Effector CD4-positive, alpha-beta T cell (primary cell): ENCODE measurements at regions not wholly inside any gene's neighbourhood (a gene's known extent, or its start where the extent isn't known, plus 50 kb on each side); places are given as distances from the start of the nearest gene placed in this dataset.

Experiments used
- DNase-seq: peaks from one replicate; pipeline ENCODE4 v3.0.0-alpha.2; 2020

DNA sequence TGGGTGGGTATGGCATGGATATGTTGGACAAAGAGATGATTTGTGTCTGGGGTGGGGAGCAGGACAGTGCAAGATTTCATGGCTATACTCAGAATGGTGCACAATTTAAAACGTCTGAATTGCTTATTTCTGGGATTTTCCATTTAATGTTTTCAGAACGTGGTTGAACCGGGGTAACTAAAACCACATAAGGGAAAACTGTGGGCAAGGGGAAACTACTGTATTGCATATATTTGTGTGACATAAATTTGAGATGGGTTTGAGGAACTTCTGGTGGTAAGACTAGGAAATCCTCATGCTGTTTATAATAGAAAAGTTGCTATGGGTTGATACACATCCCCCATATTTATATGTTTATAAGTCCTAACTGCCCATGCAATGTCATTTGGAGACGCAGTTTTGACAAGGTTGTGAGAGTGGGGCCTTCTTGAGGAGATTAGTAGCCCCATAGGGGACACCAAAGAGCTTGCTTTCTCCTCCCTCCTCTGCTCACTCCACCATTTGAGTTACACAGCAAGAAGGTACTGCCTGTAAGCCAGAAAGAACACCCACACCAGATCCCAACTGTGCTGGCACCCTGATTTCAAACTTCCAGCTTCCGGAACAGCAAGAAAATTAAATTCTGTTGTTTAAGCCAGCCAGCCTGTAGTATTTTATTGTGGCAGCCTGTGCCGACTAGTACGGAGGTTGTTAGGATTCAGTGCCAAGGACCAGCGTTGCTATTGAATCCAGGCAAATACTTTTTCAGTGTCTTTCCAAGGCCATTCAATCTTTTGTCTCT lies 2118.9 kb downstream of the MAT2B start:
- DNase-seq: no peak

GRCh38 chr5:165626161-165626560 lies 2120.7 kb downstream of the MAT2B start:
- DNase-seq: no peak

DNA sequence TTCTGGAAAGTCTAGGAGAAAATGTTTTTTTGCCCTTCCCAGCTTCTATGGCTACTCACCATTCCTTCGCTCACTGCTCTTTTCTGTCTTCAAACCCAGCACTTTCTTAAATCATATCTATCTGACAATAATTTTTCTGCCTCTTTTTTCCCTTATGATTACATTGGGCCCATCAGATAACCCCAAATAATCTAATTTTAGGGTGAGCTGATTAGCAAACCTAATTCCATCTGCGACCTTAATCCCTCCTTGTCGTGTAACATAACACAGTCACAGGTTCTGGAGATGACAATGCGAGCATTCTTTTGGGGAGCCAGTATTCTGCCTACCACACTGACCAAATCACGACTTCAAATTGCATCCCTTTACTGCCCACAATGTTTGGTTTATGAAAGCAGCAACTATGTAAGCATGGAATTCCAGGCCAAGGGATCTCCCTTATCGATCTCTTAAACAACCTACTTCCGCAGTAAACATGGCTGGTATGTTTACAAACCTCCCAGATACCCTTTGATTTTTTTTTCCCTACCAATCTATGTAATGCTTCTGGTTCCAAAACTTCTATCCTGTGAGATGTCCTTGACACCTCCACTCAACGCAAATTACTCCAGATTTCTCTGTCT lies 2122.2 kb downstream of the MAT2B start:
- no peak for DNase-seq

DNA sequence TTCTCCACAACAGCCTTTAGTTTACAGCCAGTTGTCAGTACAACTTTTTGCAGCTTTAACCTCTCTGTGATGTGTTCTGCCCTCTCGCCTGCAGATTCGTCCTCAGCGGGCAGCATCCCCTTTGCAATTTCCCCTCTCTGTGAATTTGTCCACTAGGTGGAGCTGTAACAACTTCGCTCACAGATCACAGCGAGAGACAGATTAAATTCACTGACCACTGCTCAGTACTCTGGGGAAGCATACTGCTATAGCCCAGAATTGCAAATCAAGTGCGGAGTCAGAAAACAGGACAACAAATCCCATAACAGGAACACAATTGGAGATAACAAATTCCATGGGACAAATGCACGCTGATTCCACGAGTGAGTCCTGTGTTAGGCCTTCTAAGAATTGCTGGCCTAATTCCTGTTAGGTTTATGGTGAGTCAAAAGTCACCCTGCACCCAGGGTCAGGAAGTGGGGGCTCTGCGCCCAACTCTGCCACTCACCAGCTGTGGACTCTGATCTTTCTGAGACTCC lies 2124.9 kb downstream of the MAT2B start:
- no peak for DNase-seq

GRCh38 chr5:165631235-165631634 lies 2125.8 kb downstream of the MAT2B start:
- DNase-seq: no peak

- DNase-seq: no peak
Measured at GRCh38 chr5:165642366-165642765, 2136.9 kb downstream of the MAT2B start.

DNA sequence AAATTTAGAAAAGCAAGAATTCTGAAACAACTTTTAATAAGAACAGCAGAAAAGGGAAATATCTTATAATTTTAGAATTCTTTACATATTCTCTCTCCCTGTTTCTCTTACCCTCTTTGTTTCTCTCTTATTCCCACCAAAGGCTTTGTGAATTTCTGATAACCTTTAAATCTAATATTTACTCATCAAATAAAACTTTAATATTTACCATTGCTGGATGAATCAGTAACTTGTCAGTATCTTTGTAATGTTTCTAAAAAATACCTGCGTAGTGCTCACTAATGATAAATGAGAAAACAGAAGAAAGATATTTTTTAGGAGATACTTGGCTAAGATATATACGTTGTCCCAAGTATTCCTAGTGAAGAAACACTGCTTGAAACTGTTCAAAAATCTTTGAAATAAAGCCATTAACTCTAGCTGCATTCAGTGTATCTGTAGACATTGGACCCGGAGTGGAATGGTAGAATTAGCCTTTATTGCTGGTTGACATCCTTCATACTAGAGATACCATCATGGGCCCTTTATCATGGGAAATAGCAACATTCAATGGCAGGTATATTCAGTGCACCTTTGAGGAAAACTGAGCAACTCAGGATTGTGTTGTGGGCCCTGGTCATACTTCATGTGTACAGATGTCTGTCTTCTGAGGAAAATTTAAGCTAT lies 2160.4 kb downstream of the MAT2B start:
- no peak for DNase-seq

GRCh38 chr5:165673499-165673898 lies 2168.1 kb downstream of the MAT2B start:
- no peak for DNase-seq

GRCh38 chr5:165695796-165696195 lies 2190.4 kb downstream of the MAT2B start:
- no peak for DNase-seq

GRCh38 chr5:165705960-165706359 lies 2200.5 kb downstream of the MAT2B start:
- no peak for DNase-seq

- no peak for DNase-seq
Measured at GRCh38 chr5:165712011-165712410, 2206.6 kb downstream of the MAT2B start.

- DNase-seq: no peak
Measured at GRCh38 chr5:165714598-165714997, 2209.2 kb downstream of the MAT2B start.

DNA sequence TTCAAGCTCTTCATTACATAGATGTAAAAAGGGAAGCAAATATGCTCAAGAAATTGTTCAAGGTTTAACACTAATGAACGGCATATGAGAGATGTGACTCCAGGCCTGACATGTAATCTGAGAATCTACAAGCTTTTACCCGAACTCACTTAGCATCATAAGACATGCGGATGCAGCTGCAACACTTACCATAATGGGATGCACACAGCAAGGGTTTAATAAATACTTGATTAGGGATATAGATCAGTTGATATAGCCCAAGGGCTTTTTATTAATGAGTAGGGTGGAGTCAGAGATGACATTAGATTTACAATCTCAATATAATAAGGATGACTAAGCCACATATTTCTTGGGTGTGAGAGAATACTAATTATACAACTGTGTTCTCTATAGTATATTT lies 2215.5 kb downstream of the MAT2B start:
- no peak for DNase-seq

DNA sequence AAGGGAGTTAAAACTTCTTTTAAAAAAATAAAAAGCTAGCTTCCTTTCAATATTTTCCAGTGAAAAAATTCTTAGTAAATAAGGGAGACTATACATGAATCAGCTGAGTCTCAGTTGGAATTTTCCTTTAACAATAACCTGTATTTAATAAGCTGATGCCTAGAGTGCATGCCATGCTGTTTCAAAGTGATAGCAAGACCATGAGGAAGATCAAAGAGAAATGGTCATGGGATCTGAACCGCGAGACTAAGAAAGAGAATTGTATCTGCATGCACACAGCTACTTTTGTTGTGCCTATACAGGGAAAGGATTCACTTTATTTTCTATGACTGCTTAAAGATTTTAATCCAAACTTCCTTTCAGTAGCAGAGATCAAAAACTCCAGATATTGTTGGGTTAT lies 2217.0 kb downstream of the MAT2B start:
- no peak for DNase-seq

- DNase-seq: no peak
Measured at GRCh38 chr5:165723931-165724330, 2218.5 kb downstream of the MAT2B start.

DNA sequence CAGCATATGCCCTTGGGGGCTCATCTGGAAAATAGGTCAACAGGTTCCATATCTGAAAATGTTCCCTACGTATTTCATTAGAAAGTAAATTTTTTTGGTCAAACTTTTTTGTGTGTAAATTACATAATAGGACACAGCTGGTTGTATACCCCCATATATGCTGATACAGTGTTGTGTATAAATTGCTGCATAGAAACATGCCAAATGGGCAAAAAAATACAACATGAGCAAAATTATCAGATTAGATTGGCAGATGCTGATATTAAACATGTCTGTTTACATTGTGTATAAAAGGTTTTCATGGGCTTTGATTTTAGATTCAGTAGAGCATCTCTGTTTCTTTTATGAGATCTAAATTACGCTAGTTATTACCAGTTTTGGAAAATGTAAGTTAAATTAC lies 2223.0 kb downstream of the MAT2B start:
- DNase-seq: no peak

DNA sequence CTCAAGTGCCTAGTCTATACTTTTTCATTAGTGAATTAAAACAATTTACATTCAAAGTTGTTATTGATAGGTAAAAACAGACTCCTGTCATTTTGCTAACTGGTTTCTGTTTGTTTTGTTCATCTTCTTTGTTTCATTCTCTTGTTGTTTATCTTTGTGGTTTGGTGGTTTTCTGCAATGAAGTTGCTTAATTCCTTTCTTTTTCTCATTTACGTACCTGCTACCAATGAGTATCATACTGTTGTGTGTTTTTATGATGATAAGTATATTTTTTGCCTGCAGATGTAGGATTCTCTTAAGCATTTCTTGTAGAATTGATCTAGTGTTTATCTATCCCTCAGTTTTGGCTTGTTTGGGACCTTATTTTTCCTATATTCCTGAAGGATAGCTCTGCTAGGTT lies 2230.0 kb downstream of the MAT2B start:
- no peak for DNase-seq

GRCh38 chr5:165739079-165739741 lies 2233.8 kb downstream of the MAT2B start:
- no peak for DNase-seq

DNA sequence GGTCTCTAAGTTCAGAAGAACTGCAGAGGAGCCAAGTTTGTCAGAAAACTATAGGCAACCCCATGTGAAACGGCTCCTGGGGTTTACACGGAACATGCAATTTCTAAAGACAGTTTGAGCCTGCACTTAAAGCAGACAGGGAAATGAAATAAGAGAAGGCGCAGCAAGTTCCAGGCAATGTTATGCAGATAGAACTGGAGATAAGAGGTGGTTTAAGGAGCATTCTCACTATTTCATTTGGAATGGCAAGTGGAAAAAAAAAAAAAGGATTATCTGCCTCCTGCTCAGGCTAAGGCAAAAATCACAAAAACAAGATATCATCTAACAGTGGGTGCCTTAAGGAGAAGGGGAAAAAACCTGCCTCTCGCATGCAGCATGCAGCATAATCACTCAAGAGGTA lies 2252.4 kb downstream of the MAT2B start:
- no peak for DNase-seq

- no peak for DNase-seq
Measured at GRCh38 chr5:165775111-165775510, 2269.7 kb downstream of the MAT2B start.

GRCh38 chr5:165779505-165779904 lies 2274.1 kb downstream of the MAT2B start:
- DNase-seq: no peak

GRCh38 chr5:165780901-165781300 lies 2275.5 kb downstream of the MAT2B start:
- no peak for DNase-seq

GRCh38 chr5:165781738-165782137 lies 2276.3 kb downstream of the MAT2B start:
- DNase-seq: no peak
